ENCODE measurements at regions not wholly inside any gene's neighbourhood (a gene's known extent, or its start where the extent isn't known, plus 50 kb on each side); places are given as distances from the start of the nearest gene placed in this dataset.

- no peak overlapping the region for H3K4me3 ChIP-seq
- ATAC-seq: no peak
- 89% methylated on average over 4 of the region's 6 CpGs for WGBS (ENCODE audit: insufficient coverage, low coverage, low lambda C conversion rate, missing lambda C conversion rate)
- DNase-seq: no peak
- no peaks in the 10 kb centered on the region for H3K9me3 ChIP-seq
- no peaks in the 10 kb centered on the region for H3K27me3 ChIP-seq
- H3K36me3 ChIP-seq: no peaks in the 10 kb centered on the region
- TF ChIP-seq CTCF (IDR thresholded peaks at IDR 0.05) (no peak), POLR2A (IDR thresholded peaks at IDR 0.05) (no peak)
- intact Hi-C loops (cut with DNase I): no loop called here
- peaks cover 0 to 18% (median 5%) of the 10 kb centered on the region in 4 donors for H3K4me1 ChIP-seq
- no peak overlapping the region for H3K27ac ChIP-seq
Observed at GRCh38 chr3:159779883-159780282, 208.8 kb upstream of the IL12A start.

- no peaks in the 10 kb centered on the region for H3K9me3 ChIP-seq
- intact Hi-C loops (cut with DNase I): no loop called here
- TF ChIP-seq CTCF (IDR thresholded peaks at IDR 0.05): peak in 2 of 4 donors; percentile 31 to 32
- TF ChIP-seq POLR2A (IDR thresholded peaks at IDR 0.05): no peak
- peaks cover 0 to 21% (median 5%) of the 10 kb centered on the region in 4 donors for H3K4me1 ChIP-seq
- no peaks in the 10 kb centered on the region for H3K27me3 ChIP-seq
- WGBS (ENCODE audit: insufficient coverage, low coverage, low lambda C conversion rate, missing lambda C conversion rate): 94% methylated on average over 2 of the region's 2 CpGs
- DNase-seq (no peak), ATAC-seq (peak; percentile 29 to 55 (median 42))
- H3K27ac ChIP-seq: no peak overlapping the region
- H3K36me3 ChIP-seq: no peaks in the 10 kb centered on the region
- no peak overlapping the region for H3K4me3 ChIP-seq
Observed at GRCh38 chr3:159781867-159782266, 206.8 kb upstream of the IL12A start.

- intact Hi-C loops (cut with DNase I): no loop called here
- DNase-seq: peak; percentile 81 to 90 (median 87)
- no peak for TF ChIP-seq CTCF (IDR thresholded peaks at IDR 0.05)
- no peak for TF ChIP-seq POLR2A (IDR thresholded peaks at IDR 0.05)
Observed at GRCh38 chr3:159782724-159783421, 205.8 kb upstream of the IL12A start.

GRCh38 chr3:159783780-159784742, 204.6 kb upstream of the IL12A start:
- H3K36me3 ChIP-seq: no peaks in the 10 kb centered on the region
- intact Hi-C loops (cut with DNase I): no loop called here
- peaks cover 0 to 43% (median 18%) of the 10 kb centered on the region in 4 donors for H3K4me1 ChIP-seq
- 72% methylated on average over 11 of the region's 13 CpGs for WGBS (ENCODE audit: insufficient coverage, low coverage, low lambda C conversion rate, missing lambda C conversion rate)
- no peak overlapping the region for H3K27ac ChIP-seq
- DNase-seq: no peak
- no peak for ATAC-seq
- no peaks in the 10 kb centered on the region for H3K27me3 ChIP-seq
- no peak overlapping the region for H3K4me3 ChIP-seq
- H3K9me3 ChIP-seq: no peaks in the 10 kb centered on the region
- no peak for TF ChIP-seq CTCF (IDR thresholded peaks at IDR 0.05)
- TF ChIP-seq POLR2A (IDR thresholded peaks at IDR 0.05): no peak

More at GRCh38 chr3:159782724-159783421, 205.8 kb upstream of the IL12A start:
- no peaks in the 10 kb centered on the region for H3K27me3 ChIP-seq
- ATAC-seq: peak; percentile 58 to 77 (median 74)
- peaks cover 0 to 31% (median 13%) of the 10 kb centered on the region in 4 donors for H3K4me1 ChIP-seq
- H3K9me3 ChIP-seq: no peaks in the 10 kb centered on the region
- H3K4me3 ChIP-seq: no peak overlapping the region
- no peaks in the 10 kb centered on the region for H3K36me3 ChIP-seq
- 42% methylated on average over 5 of the region's 5 CpGs for WGBS (ENCODE audit: insufficient coverage, low coverage, low lambda C conversion rate, missing lambda C conversion rate)
- no peak overlapping the region for H3K27ac ChIP-seq
